ENCODE measurements at regions not wholly inside any gene's neighbourhood (a gene's known extent, or its start where the extent isn't known, plus 50 kb on each side); places are given as distances from the start of the nearest gene placed in this dataset.
A peak's percentile ranks its signal among the peaks of the same experiment; 100 is the strongest.

DNA sequence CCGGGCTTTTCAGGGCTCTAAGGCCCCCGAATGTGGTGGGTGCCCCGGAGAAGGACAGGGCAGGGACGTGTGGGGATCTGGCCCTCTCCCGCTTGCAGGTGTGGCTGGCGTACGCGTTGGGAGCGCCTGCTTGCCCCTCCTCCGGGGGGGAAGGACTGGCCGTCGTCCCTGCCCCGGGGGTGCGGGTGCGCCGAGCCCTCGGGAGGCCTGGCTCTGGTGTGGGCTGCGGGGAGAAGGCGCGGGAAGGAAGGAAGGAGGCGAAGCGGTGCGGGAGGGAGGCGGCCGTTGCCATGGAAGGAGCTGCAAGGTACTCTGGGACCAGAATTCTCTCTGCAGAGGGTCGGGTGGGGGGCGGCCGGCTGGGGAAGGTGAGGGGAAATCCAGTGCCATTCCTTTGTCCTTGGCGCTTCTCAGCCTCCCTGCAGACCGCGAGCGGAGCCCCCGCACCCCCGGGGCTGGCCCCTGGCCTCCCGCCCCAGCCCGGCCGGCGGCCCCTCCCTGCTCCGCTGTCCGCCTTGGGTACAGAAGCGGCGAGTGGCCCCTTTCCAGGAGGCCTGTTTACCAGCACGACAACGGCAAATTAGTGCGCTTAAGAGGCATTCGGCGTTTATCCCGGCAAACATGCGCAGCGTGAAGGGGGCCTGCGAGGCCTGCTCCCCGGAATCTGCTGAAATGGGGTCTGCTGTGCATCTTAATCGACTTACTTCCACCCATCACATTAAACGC is 67.1 kb upstream of the UNC5A start:
- Mint-ChIP-seq H3K36me3 (ENCODE audit: unreplicated experiment) (no peaks in the 10 kb centered on the region), H3K27ac (ENCODE audit: unreplicated experiment) (no peak overlapping the region), H3K27me3 (ENCODE audit: unreplicated experiment) (peaks cover 71% of the 10 kb centered on the region), H3K4me3 (ENCODE audit: unreplicated experiment) (no peak overlapping the region), H3K4me1 (ENCODE audit: unreplicated experiment) (peaks cover 4% of the 10 kb centered on the region), H3K9me3 (ENCODE audit: unreplicated experiment) (no peaks in the 10 kb centered on the region)
- peak; percentile 81 for DNase-seq (ENCODE audit: extremely low spot score, unreplicated experiment)
- TF ChIP-seq, protein P1, sequence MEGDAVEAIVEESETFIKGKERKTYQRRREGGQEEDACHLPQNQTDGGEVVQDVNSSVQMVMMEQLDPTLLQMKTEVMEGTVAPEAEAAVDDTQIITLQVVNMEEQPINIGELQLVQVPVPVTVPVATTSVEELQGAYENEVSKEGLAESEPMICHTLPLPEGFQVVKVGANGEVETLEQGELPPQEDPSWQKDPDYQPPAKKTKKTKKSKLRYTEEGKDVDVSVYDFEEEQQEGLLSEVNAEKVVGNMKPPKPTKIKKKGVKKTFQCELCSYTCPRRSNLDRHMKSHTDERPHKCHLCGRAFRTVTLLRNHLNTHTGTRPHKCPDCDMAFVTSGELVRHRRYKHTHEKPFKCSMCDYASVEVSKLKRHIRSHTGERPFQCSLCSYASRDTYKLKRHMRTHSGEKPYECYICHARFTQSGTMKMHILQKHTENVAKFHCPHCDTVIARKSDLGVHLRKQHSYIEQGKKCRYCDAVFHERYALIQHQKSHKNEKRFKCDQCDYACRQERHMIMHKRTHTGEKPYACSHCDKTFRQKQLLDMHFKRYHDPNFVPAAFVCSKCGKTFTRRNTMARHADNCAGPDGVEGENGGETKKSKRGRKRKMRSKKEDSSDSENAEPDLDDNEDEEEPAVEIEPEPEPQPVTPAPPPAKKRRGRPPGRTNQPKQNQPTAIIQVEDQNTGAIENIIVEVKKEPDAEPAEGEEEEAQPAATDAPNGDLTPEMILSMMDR (IDR thresholded peaks at IDR 0.05) = no peak

- DNase-seq (ENCODE audit: extremely low spot score, unreplicated experiment) = peak; percentile 82
- Mint-ChIP-seq H3K9me3 (ENCODE audit: unreplicated experiment) (no peaks in the 10 kb centered on the region), H3K36me3 (ENCODE audit: unreplicated experiment) (no peaks in the 10 kb centered on the region), H3K27me3 (ENCODE audit: unreplicated experiment) (peaks cover 64% of the 10 kb centered on the region), H3K4me1 (ENCODE audit: unreplicated experiment) (peaks cover 4% of the 10 kb centered on the region), H3K4me3 (ENCODE audit: unreplicated experiment) (no peak overlapping the region), H3K27ac (ENCODE audit: unreplicated experiment) (no peak overlapping the region)
- TF ChIP-seq, protein P1 (IDR thresholded peaks at IDR 0.05) = no peak
Measured at GRCh38 chr5:176743868-176744583, 66.3 kb upstream of the UNC5A start.

GRCh38 chr5:176744584-176744965 is 65.8 kb upstream of the UNC5A start:
- Mint-ChIP-seq H3K4me3 (ENCODE audit: unreplicated experiment) (no peak overlapping the region), H3K27me3 (ENCODE audit: unreplicated experiment) (peaks cover 58% of the 10 kb centered on the region), H3K4me1 (ENCODE audit: unreplicated experiment) (peaks cover 4% of the 10 kb centered on the region), H3K27ac (ENCODE audit: unreplicated experiment) (no peak overlapping the region), H3K9me3 (ENCODE audit: unreplicated experiment) (no peaks in the 10 kb centered on the region), H3K36me3 (ENCODE audit: unreplicated experiment) (no peaks in the 10 kb centered on the region)
- TF ChIP-seq, protein P1 (IDR thresholded peaks at IDR 0.05) = no peak
- peak; percentile 59 for DNase-seq (ENCODE audit: extremely low spot score, unreplicated experiment)

GRCh38 chr5:176747670-176748072 is 62.7 kb upstream of the UNC5A start:
- H3K27me3 Mint-ChIP-seq (ENCODE audit: unreplicated experiment) = peaks cover 56% of the 10 kb centered on the region
- peak; percentile 79 for DNase-seq (ENCODE audit: extremely low spot score, unreplicated experiment)
- no peaks in the 10 kb centered on the region for H3K36me3 Mint-ChIP-seq (ENCODE audit: unreplicated experiment)
- no peak overlapping the region for H3K27ac Mint-ChIP-seq (ENCODE audit: unreplicated experiment)
- H3K9me3 Mint-ChIP-seq (ENCODE audit: unreplicated experiment) = no peaks in the 10 kb centered on the region
- H3K4me1 Mint-ChIP-seq (ENCODE audit: unreplicated experiment) = peaks cover 4% of the 10 kb centered on the region
- TF ChIP-seq, protein P1 (IDR thresholded peaks at IDR 0.05) = no peak
- no peak overlapping the region for H3K4me3 Mint-ChIP-seq (ENCODE audit: unreplicated experiment)

All from osteocyte (in vitro differentiated cells).